ENCODE measurements at regions not wholly inside any gene's neighbourhood (a gene's known extent, or its start where the extent isn't known, plus 50 kb on each side); places are given as distances from the start of the nearest gene placed in this dataset.
"Not testable (repeated sequence)": the region's sequence is repeated elsewhere in the genome, so short reads cannot be mapped to it uniquely, and the experiment has no call there.

DNA sequence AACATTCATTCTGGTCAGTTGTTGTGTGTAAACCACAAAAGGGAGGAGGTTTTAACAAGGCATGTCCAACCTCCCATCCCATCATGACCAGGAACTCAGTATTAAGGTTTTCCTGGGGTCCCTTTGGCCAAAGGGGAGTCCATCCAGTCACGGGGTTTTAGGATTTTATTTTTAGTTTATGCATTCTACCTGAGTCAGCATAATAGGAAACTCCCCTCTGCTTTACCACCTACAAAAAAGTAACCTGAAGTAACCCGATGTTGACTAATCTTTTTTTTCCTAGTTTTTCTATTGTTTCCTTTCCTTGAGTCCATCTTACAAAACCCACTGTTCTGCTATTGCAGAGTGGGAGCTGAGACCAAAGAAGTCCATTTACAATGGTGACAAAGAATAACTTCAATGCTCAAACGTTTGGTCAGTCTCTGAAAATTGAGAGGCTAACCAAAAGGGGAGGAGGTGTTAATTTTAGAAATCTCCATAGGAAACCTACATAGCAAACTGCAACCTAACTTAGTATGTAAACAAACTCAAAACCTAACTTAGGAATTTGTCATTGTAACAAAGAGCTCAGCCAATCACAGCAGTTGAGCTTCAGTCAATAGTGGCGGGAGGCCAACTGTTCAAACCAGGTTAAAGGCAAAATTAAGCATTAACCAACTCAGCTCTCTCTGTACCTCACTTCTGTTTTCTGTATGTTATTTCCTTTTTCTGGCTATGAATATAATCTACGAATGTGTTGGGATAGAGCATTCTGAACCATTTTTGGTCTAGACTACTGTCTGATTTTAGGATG is 1954.1 kb downstream of the PCDH9 start:
- H3K4me3 ChIP-seq (ENCODE audit: low read length): no peak overlapping the region
- no peaks in the 10 kb centered on the region for H3K27me3 ChIP-seq (ENCODE audit: control insufficient read depth, insufficient read depth, low read length)
- peaks cover 4% of the 10 kb centered on the region for H3K9me3 ChIP-seq (ENCODE audit: control insufficient read depth, low read depth, low read length)
- no peaks in the 10 kb centered on the region for H3K4me1 ChIP-seq (ENCODE audit: control insufficient read depth, low read depth, low read length)
- H3K27ac ChIP-seq (ENCODE audit: low read length): no peak overlapping the region
- no peaks in the 10 kb centered on the region for H3K36me3 ChIP-seq (ENCODE audit: control insufficient read depth, low read depth, low read length)
- no peak overlapping the region for H3K9ac ChIP-seq (ENCODE audit: low read length)

- Histone ChIP-seq H3K4me3 (ENCODE audit: low read length) (no peak overlapping the region), H3K36me3 (ENCODE audit: control insufficient read depth, low read depth, low read length) (no peaks in the 10 kb centered on the region), H3K9ac (ENCODE audit: low read length) (no peak overlapping the region), H3K27ac (ENCODE audit: low read length) (no peak overlapping the region), H3K4me1 (ENCODE audit: control insufficient read depth, low read depth, low read length) (no peaks in the 10 kb centered on the region), H3K9me3 (ENCODE audit: control insufficient read depth, low read depth, low read length) (peaks cover 4% of the 10 kb centered on the region), H3K27me3 (ENCODE audit: control insufficient read depth, insufficient read depth, low read length) (no peaks in the 10 kb centered on the region)
These were observed 1955.0 kb downstream of the PCDH9 start for GRCh38 chr13:65275108-65275507.

DNA sequence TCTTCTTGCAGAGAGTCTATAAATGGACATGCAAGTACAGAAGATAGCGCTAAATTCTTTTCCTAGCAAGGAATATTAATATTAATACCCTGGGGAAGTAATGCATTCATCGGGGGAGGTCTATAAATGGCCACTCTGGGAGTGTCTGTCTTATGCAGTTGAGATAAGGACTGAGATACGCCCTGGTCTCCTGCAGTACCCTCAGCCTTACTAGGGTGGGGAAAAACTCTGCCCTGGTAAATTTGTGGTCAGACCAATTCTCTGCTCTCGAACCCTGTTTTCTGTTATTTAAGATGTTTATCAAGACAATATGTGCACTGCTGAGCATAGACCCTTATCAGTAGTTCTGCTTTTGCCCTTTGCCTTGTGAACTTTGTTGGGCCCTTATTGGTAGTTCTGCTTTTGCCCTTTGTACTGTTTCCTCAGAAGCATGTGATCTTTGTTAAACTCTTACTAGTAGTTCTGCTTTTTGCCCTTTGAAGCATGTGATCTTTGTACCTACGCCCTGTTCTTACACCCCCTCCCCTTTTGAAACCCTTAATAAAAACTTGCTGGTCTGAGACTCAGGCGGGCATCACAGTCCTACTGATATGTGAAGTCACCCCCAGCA is 1956.2 kb downstream of the PCDH9 start:
- not testable (repeated sequence) for H3K9me3 ChIP-seq (ENCODE audit: control insufficient read depth, low read depth, low read length); H3K27ac ChIP-seq (ENCODE audit: low read length); H3K27me3 ChIP-seq (ENCODE audit: control insufficient read depth, insufficient read depth, low read length); H3K36me3 ChIP-seq (ENCODE audit: control insufficient read depth, low read depth, low read length); H3K4me3 ChIP-seq (ENCODE audit: low read length); H3K9ac ChIP-seq (ENCODE audit: low read length); H3K4me1 ChIP-seq (ENCODE audit: control insufficient read depth, low read depth, low read length)

DNA sequence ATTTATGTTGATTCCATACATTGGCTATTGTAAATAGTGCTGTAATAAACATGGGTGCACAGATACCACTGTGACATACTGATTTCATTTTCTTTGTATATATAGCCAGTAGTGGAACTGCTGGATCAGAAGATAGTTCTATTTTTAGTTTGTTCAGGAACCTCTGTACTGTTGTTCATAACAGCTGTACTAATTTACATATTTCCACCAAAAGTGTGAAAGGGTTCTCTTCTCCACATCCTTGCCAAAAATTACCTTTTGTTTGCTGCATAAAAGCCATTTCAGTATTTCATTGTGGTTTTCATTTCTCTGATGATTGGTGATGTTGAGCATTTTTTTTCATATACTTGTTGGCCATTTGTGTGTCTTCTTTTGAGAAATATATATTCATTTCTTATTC is 1962.1 kb downstream of the PCDH9 start:
- Histone ChIP-seq H3K9me3 (ENCODE audit: control insufficient read depth, low read depth, low read length) (no peaks in the 10 kb centered on the region), H3K4me1 (ENCODE audit: control insufficient read depth, low read depth, low read length) (no peaks in the 10 kb centered on the region), H3K4me3 (ENCODE audit: low read length) (no peak overlapping the region), H3K9ac (ENCODE audit: low read length) (no peak overlapping the region), H3K36me3 (ENCODE audit: control insufficient read depth, low read depth, low read length) (no peaks in the 10 kb centered on the region), H3K27ac (ENCODE audit: low read length) (no peak overlapping the region), H3K27me3 (ENCODE audit: control insufficient read depth, insufficient read depth, low read length) (no peaks in the 10 kb centered on the region)

DNA sequence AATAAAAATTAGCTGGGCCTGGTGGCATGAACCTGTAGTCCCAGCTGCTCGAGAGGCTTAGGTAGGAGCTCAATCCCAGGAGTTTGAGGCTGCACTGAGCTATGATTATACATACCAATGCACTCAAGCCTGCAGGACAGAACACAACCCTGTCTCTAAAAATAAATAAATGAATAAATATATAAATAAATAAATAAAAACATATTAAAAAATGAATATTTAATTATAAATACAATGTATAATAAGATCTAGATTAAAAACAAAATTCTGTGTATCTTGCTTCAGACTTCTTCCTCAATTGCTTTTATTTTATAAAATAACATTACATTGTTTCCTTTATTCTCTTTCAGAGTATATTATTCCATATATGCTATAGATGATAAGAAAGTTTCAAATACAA is 1964.1 kb downstream of the PCDH9 start:
- peaks cover 6% of the 10 kb centered on the region for H3K4me1 ChIP-seq (ENCODE audit: control insufficient read depth, low read depth, low read length)
- H3K9me3 ChIP-seq (ENCODE audit: control insufficient read depth, low read depth, low read length): no peaks in the 10 kb centered on the region
- H3K27ac ChIP-seq (ENCODE audit: low read length): no peak overlapping the region
- no peaks in the 10 kb centered on the region for H3K36me3 ChIP-seq (ENCODE audit: control insufficient read depth, low read depth, low read length)
- no peaks in the 10 kb centered on the region for H3K27me3 ChIP-seq (ENCODE audit: control insufficient read depth, insufficient read depth, low read length)
- H3K9ac ChIP-seq (ENCODE audit: low read length): no peak overlapping the region
- no peak overlapping the region for H3K4me3 ChIP-seq (ENCODE audit: low read length)

DNA sequence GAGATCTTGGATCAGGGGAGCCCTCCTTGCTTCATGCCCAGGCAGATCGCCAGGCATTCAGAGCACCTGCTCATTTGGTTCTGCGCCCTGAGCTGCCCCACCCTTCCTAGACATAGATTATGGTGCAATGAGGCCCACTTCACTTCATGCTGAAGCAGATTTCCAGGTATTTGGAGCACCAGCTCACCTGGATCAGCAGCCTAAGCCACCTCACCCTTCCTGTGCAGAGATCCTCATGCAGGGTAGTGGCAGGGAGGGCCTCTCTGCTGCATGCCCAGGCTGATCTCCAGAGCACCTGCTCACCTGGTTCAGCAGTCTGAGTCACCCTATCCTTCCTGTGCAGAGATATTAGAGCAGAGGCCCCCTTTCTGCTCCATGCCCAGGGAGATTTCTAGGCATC is 1966.1 kb downstream of the PCDH9 start:
- Histone ChIP-seq H3K9ac (ENCODE audit: low read length) (no peak overlapping the region), H3K27me3 (ENCODE audit: control insufficient read depth, insufficient read depth, low read length) (no peaks in the 10 kb centered on the region), H3K27ac (ENCODE audit: low read length) (no peak overlapping the region), H3K36me3 (ENCODE audit: control insufficient read depth, low read depth, low read length) (no peaks in the 10 kb centered on the region), H3K9me3 (ENCODE audit: control insufficient read depth, low read depth, low read length) (no peaks in the 10 kb centered on the region), H3K4me3 (ENCODE audit: low read length) (no peak overlapping the region), H3K4me1 (ENCODE audit: control insufficient read depth, low read depth, low read length) (peaks cover 9% of the 10 kb centered on the region)

GRCh38 chr13:65260946-65261891 is 1968.9 kb downstream of the PCDH9 start:
- Histone ChIP-seq H3K4me3 (ENCODE audit: low read length) (no peak overlapping the region), H3K36me3 (ENCODE audit: control insufficient read depth, low read depth, low read length) (no peaks in the 10 kb centered on the region), H3K4me1 (ENCODE audit: control insufficient read depth, low read depth, low read length) (peaks cover 9% of the 10 kb centered on the region), H3K9ac (ENCODE audit: low read length) (no peak overlapping the region), H3K27me3 (ENCODE audit: control insufficient read depth, insufficient read depth, low read length) (no peaks in the 10 kb centered on the region), H3K9me3 (ENCODE audit: control insufficient read depth, low read depth, low read length) (no peaks in the 10 kb centered on the region), H3K27ac (ENCODE audit: low read length) (no peak overlapping the region)

DNA sequence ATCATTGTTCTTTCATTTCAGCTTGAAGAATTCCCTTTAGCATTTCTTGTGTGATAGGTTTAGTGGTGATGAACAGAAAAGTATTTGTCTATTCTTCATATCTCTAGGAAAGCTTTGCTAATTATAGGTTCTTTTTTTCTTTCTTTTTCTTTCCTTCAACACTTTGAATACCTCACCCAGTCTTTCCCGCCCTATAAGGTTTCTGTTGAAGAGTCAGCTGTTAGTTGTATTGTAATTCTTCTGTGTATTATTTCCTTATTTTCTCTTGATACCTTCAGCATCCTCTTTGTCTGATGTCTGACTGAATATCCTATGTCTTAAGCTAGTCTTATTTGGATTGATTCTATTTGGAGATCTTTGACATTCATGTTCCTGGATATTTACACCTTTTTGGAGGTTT is 1989.4 kb downstream of the PCDH9 start:
- Histone ChIP-seq H3K9ac (ENCODE audit: low read length) (no peak overlapping the region), H3K27ac (ENCODE audit: low read length) (no peak overlapping the region), H3K36me3 (ENCODE audit: control insufficient read depth, low read depth, low read length) (no peaks in the 10 kb centered on the region)

DNA sequence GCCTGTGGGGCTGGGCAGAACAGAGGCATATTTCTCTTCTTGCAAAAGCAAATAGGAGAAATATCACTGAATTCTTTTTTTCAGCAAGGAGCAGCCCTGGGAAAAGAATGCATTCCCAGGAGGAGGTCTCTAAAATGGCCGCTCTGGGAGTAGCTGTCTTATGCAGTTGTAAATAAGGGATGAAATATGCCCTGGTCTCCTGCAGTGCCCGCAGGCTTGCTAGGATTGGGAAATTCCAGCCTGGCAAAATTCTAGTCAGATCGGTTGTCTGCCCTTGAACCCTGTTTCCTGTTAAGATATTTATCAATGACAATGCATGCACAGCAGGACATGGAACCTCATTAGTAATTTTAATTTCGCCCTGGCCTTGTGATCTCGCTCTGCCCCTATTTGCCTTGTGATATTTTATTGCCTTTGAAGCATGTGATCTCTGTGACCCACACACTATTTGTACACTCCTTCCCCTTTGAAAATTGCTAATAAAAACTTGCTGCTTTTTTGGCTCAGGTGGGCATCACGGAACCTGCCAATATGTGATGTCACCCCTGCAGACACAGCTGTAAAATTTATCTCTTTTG is 1993.2 kb downstream of the PCDH9 start:
- Histone ChIP-seq H3K27me3 (ENCODE audit: control insufficient read depth, insufficient read depth, low read length) (no peaks in the 10 kb centered on the region), H3K9me3 (ENCODE audit: control insufficient read depth, low read depth, low read length) (no peaks in the 10 kb centered on the region), H3K4me1 (ENCODE audit: control insufficient read depth, low read depth, low read length) (no peaks in the 10 kb centered on the region), H3K4me3 (ENCODE audit: low read length) (no peak overlapping the region), H3K9ac (ENCODE audit: low read length) (no peak overlapping the region), H3K27ac (ENCODE audit: low read length) (no peak overlapping the region), H3K36me3 (ENCODE audit: control insufficient read depth, low read depth, low read length) (no peaks in the 10 kb centered on the region)

More for the DNA sequence above, 1989.4 kb downstream of the PCDH9 start:
- Histone ChIP-seq H3K4me1 (ENCODE audit: control insufficient read depth, low read depth, low read length) (no peaks in the 10 kb centered on the region), H3K9me3 (ENCODE audit: control insufficient read depth, low read depth, low read length) (no peaks in the 10 kb centered on the region), H3K4me3 (ENCODE audit: low read length) (no peak overlapping the region), H3K27me3 (ENCODE audit: control insufficient read depth, insufficient read depth, low read length) (no peaks in the 10 kb centered on the region)

DNA sequence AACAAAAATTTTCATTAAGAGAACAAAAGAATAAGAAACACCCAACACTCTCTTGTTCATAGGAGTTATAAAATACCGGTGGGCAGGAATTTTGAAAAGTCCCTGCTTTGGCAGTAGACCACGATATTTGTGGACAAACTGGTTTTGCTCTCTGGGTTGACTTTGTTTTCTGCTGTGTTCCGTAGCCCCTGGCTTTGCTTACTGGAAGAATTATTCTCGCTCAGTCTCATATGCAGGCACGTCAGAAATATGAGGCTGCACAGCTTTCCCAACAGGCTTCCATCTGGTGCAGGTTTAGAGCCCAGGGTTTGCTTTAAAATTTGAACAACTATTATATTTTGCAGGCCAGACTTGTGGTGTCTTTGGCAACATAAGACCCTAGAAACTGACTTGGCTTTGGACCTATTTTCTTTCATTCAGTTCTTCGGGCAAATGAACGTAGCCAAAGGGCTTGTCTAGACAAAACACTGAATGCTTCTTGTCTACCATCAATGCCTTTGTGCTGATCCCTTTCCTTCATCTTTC is 2012.6 kb downstream of the PCDH9 start:
- Histone ChIP-seq H3K27me3 (ENCODE audit: control insufficient read depth, insufficient read depth, low read length) (no peaks in the 10 kb centered on the region), H3K9me3 (ENCODE audit: control insufficient read depth, low read depth, low read length) (no peaks in the 10 kb centered on the region), H3K4me1 (ENCODE audit: control insufficient read depth, low read depth, low read length) (no peaks in the 10 kb centered on the region), H3K27ac (ENCODE audit: low read length) (no peak overlapping the region), H3K4me3 (ENCODE audit: low read length) (no peak overlapping the region), H3K36me3 (ENCODE audit: control insufficient read depth, low read depth, low read length) (no peaks in the 10 kb centered on the region), H3K9ac (ENCODE audit: low read length) (no peak overlapping the region)

DNA sequence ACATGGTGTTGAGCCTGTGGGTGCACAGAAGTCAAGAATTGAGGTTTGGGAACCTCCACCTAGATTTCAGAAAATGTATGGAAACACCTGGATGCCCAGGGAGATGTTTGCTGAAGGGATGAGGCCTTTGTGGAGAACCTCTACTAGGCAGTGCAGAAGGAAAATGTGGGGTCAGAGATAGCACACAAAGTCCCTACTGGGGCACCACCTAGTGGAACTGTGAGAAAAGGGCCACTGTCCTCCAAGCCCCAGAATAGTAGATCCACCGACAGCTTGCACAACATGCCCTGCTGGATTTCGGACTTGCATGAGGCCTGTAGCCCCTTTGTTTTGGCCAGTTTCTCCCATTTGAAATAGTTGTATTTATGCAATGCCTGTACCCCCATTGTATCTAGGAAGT is 2027.3 kb downstream of the PCDH9 start:
- H3K4me3 ChIP-seq (ENCODE audit: low read length); H3K36me3 ChIP-seq (ENCODE audit: control insufficient read depth, low read depth, low read length); H3K9me3 ChIP-seq (ENCODE audit: control insufficient read depth, low read depth, low read length); H3K9ac ChIP-seq (ENCODE audit: low read length); H3K27ac ChIP-seq (ENCODE audit: low read length); H3K4me1 ChIP-seq (ENCODE audit: control insufficient read depth, low read depth, low read length); H3K27me3 ChIP-seq (ENCODE audit: control insufficient read depth, insufficient read depth, low read length): not testable (repeated sequence)
